ENCODE measurements at regions not wholly inside any gene's neighbourhood (a gene's known extent, or its start where the extent isn't known, plus 50 kb on each side); places are given as distances from the start of the nearest gene placed in this dataset.
"Not testable (repeated sequence)": the region's sequence is repeated elsewhere in the genome, so short reads cannot be mapped to it uniquely, and the experiment has no call there.

- no peaks in the 10 kb centered on the region for H3K27me3 Mint-ChIP-seq (ENCODE audit: low read depth)
- no peak overlapping the region for H3K4me3 Mint-ChIP-seq
- no peak for DNase-seq (ENCODE audit: low spot score in 2 of 2, unreplicated experiment in 2 of 2)
- no peak overlapping the region for H3K27ac Mint-ChIP-seq
- H3K4me1 Mint-ChIP-seq, result peaks cover 3% of the 10 kb centered on the region
- H3K36me3 Mint-ChIP-seq, result no peaks in the 10 kb centered on the region
- H3K9me3 Mint-ChIP-seq, result peaks cover 11% of the 10 kb centered on the region
- TF ChIP-seq CTCF (IDR thresholded peaks at IDR 0.05; ENCODE audit: unreplicated experiment), result no peak
Measured at GRCh38 chr10:65408401-65408800, 1517.4 kb upstream of the LRRTM3 start.

GRCh38 chr10:65413001-65413400 is 1512.8 kb upstream of the LRRTM3 start:
- no peak for TF ChIP-seq CTCF (IDR thresholded peaks at IDR 0.05; ENCODE audit: unreplicated experiment)
- no peaks in the 10 kb centered on the region for H3K36me3 Mint-ChIP-seq
- no peaks in the 10 kb centered on the region for H3K27me3 Mint-ChIP-seq (ENCODE audit: low read depth)
- H3K9me3 Mint-ChIP-seq, result peaks cover 32% of the 10 kb centered on the region
- no peak overlapping the region for H3K4me3 Mint-ChIP-seq
- H3K27ac Mint-ChIP-seq, result no peak overlapping the region
- H3K4me1 Mint-ChIP-seq, result no peaks in the 10 kb centered on the region
- DNase-seq (ENCODE audit: low spot score in 2 of 2, unreplicated experiment in 2 of 2), result no peak

- Mint-ChIP-seq H3K9me3 (peaks cover 41% of the 10 kb centered on the region), H3K27me3 (ENCODE audit: low read depth) (no peaks in the 10 kb centered on the region), H3K4me1 (no peaks in the 10 kb centered on the region), H3K4me3 (no peak overlapping the region), H3K36me3 (no peaks in the 10 kb centered on the region), H3K27ac (no peak overlapping the region)
- no peak for TF ChIP-seq CTCF (IDR thresholded peaks at IDR 0.05; ENCODE audit: unreplicated experiment)
- no peak for DNase-seq (ENCODE audit: low spot score in 2 of 2, unreplicated experiment in 2 of 2)
Measured at GRCh38 chr10:65415318-65415717, 1510.5 kb upstream of the LRRTM3 start.

GRCh38 chr10:65416094-65416493 is 1509.7 kb upstream of the LRRTM3 start:
- Mint-ChIP-seq H3K27me3 (ENCODE audit: low read depth) (no peaks in the 10 kb centered on the region), H3K27ac (no peak overlapping the region), H3K4me3 (no peak overlapping the region), H3K9me3 (peaks cover 41% of the 10 kb centered on the region), H3K4me1 (no peaks in the 10 kb centered on the region), H3K36me3 (no peaks in the 10 kb centered on the region)
- TF ChIP-seq CTCF (IDR thresholded peaks at IDR 0.05; ENCODE audit: unreplicated experiment), result no peak
- DNase-seq (ENCODE audit: low spot score in 2 of 2, unreplicated experiment in 2 of 2), result no peak

GRCh38 chr10:65419629-65420028 is 1506.2 kb upstream of the LRRTM3 start:
- no peak for DNase-seq (ENCODE audit: low spot score in 2 of 2, unreplicated experiment in 2 of 2)
- Mint-ChIP-seq H3K27me3 (ENCODE audit: low read depth) (no peaks in the 10 kb centered on the region), H3K4me1 (no peaks in the 10 kb centered on the region), H3K9me3 (peaks cover 24% of the 10 kb centered on the region), H3K4me3 (no peak overlapping the region), H3K27ac (no peak overlapping the region), H3K36me3 (no peaks in the 10 kb centered on the region)
- no peak for TF ChIP-seq CTCF (IDR thresholded peaks at IDR 0.05; ENCODE audit: unreplicated experiment)

- no peak for TF ChIP-seq CTCF (IDR thresholded peaks at IDR 0.05; ENCODE audit: unreplicated experiment)
- H3K27me3 Mint-ChIP-seq (ENCODE audit: low read depth), result no peaks in the 10 kb centered on the region
- no peaks in the 10 kb centered on the region for H3K4me1 Mint-ChIP-seq
- peaks cover 13% of the 10 kb centered on the region for H3K9me3 Mint-ChIP-seq
- no peaks in the 10 kb centered on the region for H3K36me3 Mint-ChIP-seq
- H3K27ac Mint-ChIP-seq, result no peak overlapping the region
- H3K4me3 Mint-ChIP-seq, result no peak overlapping the region
- no peak for DNase-seq (ENCODE audit: low spot score in 2 of 2, unreplicated experiment in 2 of 2)
Measured at GRCh38 chr10:65423043-65423442, 1502.8 kb upstream of the LRRTM3 start.

GRCh38 chr10:65429381-65429780 is 1496.5 kb upstream of the LRRTM3 start:
- H3K27ac Mint-ChIP-seq; H3K27me3 Mint-ChIP-seq (ENCODE audit: low read depth); H3K9me3 Mint-ChIP-seq; H3K4me1 Mint-ChIP-seq; H3K36me3 Mint-ChIP-seq; H3K4me3 Mint-ChIP-seq; DNase-seq (ENCODE audit: low spot score in 2 of 2, unreplicated experiment in 2 of 2): not testable (repeated sequence)

All from mesothelial cell of epicardium (in vitro differentiated cells).